ENCODE measurements at regions not wholly inside any gene's neighbourhood (a gene's known extent, or its start where the extent isn't known, plus 50 kb on each side); places are given as distances from the start of the nearest gene placed in this dataset.

GRCh38 chr13:39144941-39145533, 106.8 kb downstream of the NHLRC3 start:
- Histone ChIP-seq H3K36me3 (no peaks in the 10 kb centered on the region), H3K27me3 (no peaks in the 10 kb centered on the region), H3K4me3 (no peak overlapping the region), H3K9me3 (no peaks in the 10 kb centered on the region), H3K27ac (no peak overlapping the region), H3K4me1 (peaks cover 3% of the 10 kb centered on the region)
- intact Hi-C loops (cut with DNase I) = loop anchor here (10.0 kb wide), 1 partner anchor 120 kb away; no protein-coding TSS in a partner anchor
- TF ChIP-seq CTCF (IDR thresholded peaks at IDR 0.05) = peak; percentile 74
- ATAC-seq = peak; percentile 70
- DNase-seq = no peak

- no peaks in the 10 kb centered on the region for H3K36me3 ChIP-seq
- H3K4me3 ChIP-seq = no peak overlapping the region
- ATAC-seq (peak; percentile 49), DNase-seq (no peak)
- no peaks in the 10 kb centered on the region for H3K27me3 ChIP-seq
- no peaks in the 10 kb centered on the region for H3K9me3 ChIP-seq
- intact Hi-C loops (cut with DNase I) = loop anchor here (10.0 kb wide), 1 partner anchor 116 kb away; no protein-coding TSS in a partner anchor
- peaks cover 3% of the 10 kb centered on the region for H3K4me1 ChIP-seq
- TF ChIP-seq CTCF (IDR thresholded peaks at IDR 0.05) = no peak
- H3K27ac ChIP-seq = no peak overlapping the region
These were observed 110.3 kb downstream of the NHLRC3 start for GRCh38 chr13:39148513-39148961.

GRCh38 chr13:39149896-39150295, 111.6 kb downstream of the NHLRC3 start:
- ATAC-seq = peak; percentile 82
- intact Hi-C loops (cut with DNase I) = loop anchor here (10.0 kb wide), 1 partner anchor 115 kb away; no protein-coding TSS in a partner anchor

GRCh38 chr13:39154041-39154440, 115.8 kb downstream of the NHLRC3 start:
- no peak for TF ChIP-seq CTCF (IDR thresholded peaks at IDR 0.05)
- no peaks in the 10 kb centered on the region for H3K4me1 ChIP-seq
- ATAC-seq (no peak), DNase-seq (no peak)
- no peak overlapping the region for H3K4me3 ChIP-seq
- H3K36me3 ChIP-seq = no peaks in the 10 kb centered on the region
- intact Hi-C loops (cut with DNase I) = no loop called here
- no peaks in the 10 kb centered on the region for H3K27me3 ChIP-seq
- H3K9me3 ChIP-seq = no peaks in the 10 kb centered on the region
- H3K27ac ChIP-seq = no peak overlapping the region

More at GRCh38 chr13:39149896-39150295, 111.6 kb downstream of the NHLRC3 start:
- DNase-seq = peak; percentile 74
- no peak for TF ChIP-seq CTCF (IDR thresholded peaks at IDR 0.05)
- H3K4me1 ChIP-seq = peaks cover 3% of the 10 kb centered on the region
- no peak overlapping the region for H3K27ac ChIP-seq
- H3K27me3 ChIP-seq = no peaks in the 10 kb centered on the region
- no peak overlapping the region for H3K4me3 ChIP-seq
- H3K9me3 ChIP-seq = no peaks in the 10 kb centered on the region
- H3K36me3 ChIP-seq = no peaks in the 10 kb centered on the region

- Histone ChIP-seq H3K4me1 (no peaks in the 10 kb centered on the region), H3K9me3 (no peaks in the 10 kb centered on the region), H3K27ac (no peak overlapping the region), H3K27me3 (no peaks in the 10 kb centered on the region), H3K4me3 (no peak overlapping the region), H3K36me3 (no peaks in the 10 kb centered on the region)
- DNase-seq (no peak), ATAC-seq (no peak)
- TF ChIP-seq CTCF (IDR thresholded peaks at IDR 0.05) = no peak
- intact Hi-C loops (cut with DNase I) = no loop called here
These were observed 121.1 kb downstream of the NHLRC3 start for GRCh38 chr13:39159393-39159792.

All from upper lobe of right lung (tissue), 1 donor.